ENCODE measurements at regions not wholly inside any gene's neighbourhood (a gene's known extent, or its start where the extent isn't known, plus 50 kb on each side); places are given as distances from the start of the nearest gene placed in this dataset.

GRCh38 chr15:39499042-39499441 is 81.8 kb upstream of the THBS1 start:
- ChIA-PET POLR2A (interaction anchor here (0.8 to 2.4 kb wide), 2 partner anchors 80 to 82 kb away, joined by 3 to 10 read pairs; partner anchors contain the start of gene THBS1), CTCF (no interaction called here)
- TF ChIP-seq, protein P1, sequence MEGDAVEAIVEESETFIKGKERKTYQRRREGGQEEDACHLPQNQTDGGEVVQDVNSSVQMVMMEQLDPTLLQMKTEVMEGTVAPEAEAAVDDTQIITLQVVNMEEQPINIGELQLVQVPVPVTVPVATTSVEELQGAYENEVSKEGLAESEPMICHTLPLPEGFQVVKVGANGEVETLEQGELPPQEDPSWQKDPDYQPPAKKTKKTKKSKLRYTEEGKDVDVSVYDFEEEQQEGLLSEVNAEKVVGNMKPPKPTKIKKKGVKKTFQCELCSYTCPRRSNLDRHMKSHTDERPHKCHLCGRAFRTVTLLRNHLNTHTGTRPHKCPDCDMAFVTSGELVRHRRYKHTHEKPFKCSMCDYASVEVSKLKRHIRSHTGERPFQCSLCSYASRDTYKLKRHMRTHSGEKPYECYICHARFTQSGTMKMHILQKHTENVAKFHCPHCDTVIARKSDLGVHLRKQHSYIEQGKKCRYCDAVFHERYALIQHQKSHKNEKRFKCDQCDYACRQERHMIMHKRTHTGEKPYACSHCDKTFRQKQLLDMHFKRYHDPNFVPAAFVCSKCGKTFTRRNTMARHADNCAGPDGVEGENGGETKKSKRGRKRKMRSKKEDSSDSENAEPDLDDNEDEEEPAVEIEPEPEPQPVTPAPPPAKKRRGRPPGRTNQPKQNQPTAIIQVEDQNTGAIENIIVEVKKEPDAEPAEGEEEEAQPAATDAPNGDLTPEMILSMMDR (IDR thresholded peaks at IDR 0.05; ENCODE audit: low read depth, low read length), result no peak
- no peak overlapping the region for H3K4me3 ChIP-seq (ENCODE audit: low read depth, low read length)
- H3K27me3 ChIP-seq (ENCODE audit: control insufficient read depth, insufficient read depth, low read length), result no peaks in the 10 kb centered on the region
- H3K9me3 ChIP-seq (ENCODE audit: control insufficient read depth, insufficient read depth, low read length), result peaks cover 2% of the 10 kb centered on the region; the same call in 1 of the 2 replicates
- H3K27ac ChIP-seq (ENCODE audit: low read depth, low read length), result no peak overlapping the region
- no peak for DNase-seq (ENCODE audit: low read depth, low spot score)

DNA sequence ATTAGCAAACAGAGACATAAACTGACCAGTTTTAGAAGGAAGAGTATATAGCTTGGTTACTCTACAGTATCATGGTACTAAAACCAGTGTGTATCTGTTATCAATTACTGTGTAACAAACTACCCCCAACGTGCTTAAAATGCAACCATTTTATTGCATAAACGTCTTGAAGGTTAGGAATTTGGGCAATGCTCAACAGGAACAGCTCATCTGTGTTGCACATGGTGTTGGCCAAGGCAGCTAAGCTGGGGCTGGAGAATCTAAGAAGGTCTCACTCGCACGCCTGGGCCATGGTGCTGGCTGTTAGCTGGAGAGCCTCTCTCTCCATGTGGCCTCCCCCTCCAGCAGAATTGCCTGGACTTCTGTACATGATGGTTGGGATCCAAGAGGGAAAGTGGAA is 81.2 kb upstream of the THBS1 start:
- no peak for DNase-seq (ENCODE audit: low read depth, low spot score)
- Histone ChIP-seq H3K9me3 (ENCODE audit: control insufficient read depth, insufficient read depth, low read length) (peaks cover 2% of the 10 kb centered on the region; the same call in 1 of the 2 replicates), H3K4me3 (ENCODE audit: low read depth, low read length) (no peak overlapping the region), H3K27ac (ENCODE audit: low read depth, low read length) (no peak overlapping the region), H3K27me3 (ENCODE audit: control insufficient read depth, insufficient read depth, low read length) (no peaks in the 10 kb centered on the region)
- TF ChIP-seq, protein P1 (IDR thresholded peaks at IDR 0.05; ENCODE audit: low read depth, low read length), result no peak
- ChIA-PET CTCF (no interaction called here), POLR2A (interaction anchor here (2.4 kb wide), 1 partner anchor 81 kb away, joined by 10 read pairs; the partner anchor contains the start of gene THBS1)

DNA sequence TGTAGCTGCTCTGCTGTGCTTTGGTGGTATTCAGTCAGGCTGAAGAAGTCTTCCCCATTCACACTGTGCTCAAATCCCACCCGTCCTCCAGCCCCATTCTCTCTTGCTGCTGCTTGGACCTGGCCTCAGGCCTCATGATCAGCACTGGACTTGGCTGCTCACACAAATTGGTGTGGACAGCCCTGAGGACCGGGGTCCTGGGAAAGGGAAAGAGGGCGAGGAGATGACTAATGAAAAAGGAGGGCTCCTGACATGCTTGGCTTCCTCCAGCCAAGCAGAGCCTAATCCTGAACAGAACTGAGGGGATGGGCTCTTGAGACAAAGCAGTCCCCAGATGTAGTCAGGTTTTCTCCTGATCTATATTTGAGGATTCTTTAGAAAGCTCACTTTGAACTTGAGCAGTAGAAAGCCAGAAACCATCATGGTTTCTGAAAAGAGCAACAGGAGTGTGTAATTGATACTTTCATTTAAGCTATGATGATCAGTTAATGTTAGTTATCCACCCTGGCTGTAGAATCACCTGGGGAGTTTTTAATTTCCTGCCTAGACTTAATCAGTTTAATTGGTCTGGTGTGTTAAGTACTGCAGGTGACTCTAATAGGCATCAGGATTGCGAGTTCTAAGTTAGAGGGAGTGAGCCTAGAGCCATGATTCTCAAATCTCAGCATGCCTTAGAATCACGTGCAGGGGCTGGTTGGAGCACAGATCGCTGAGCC is 79.4 kb upstream of the THBS1 start:
- no peak for DNase-seq (ENCODE audit: low read depth, low spot score)
- Histone ChIP-seq H3K27me3 (ENCODE audit: control insufficient read depth, insufficient read depth, low read length) (no peaks in the 10 kb centered on the region), H3K27ac (ENCODE audit: low read depth, low read length) (no peak overlapping the region), H3K4me3 (ENCODE audit: low read depth, low read length) (no peak overlapping the region), H3K9me3 (ENCODE audit: control insufficient read depth, insufficient read depth, low read length) (peaks cover 2% of the 10 kb centered on the region; the same call in 1 of the 2 replicates)
- TF ChIP-seq, protein P1 (IDR thresholded peaks at IDR 0.05; ENCODE audit: low read depth, low read length), result no peak
- ChIA-PET POLR2A (interaction anchor here (1.0 to 1.1 kb wide), 2 partner anchors 14 to 81 kb away, joined by 3 to 5 read pairs; no protein-coding TSS in a partner anchor), CTCF (no interaction called here)

GRCh38 chr15:39502082-39502447 is 78.8 kb upstream of the THBS1 start:
- Histone ChIP-seq H3K27ac (ENCODE audit: low read depth, low read length) (no peak overlapping the region), H3K4me3 (ENCODE audit: low read depth, low read length) (no peak overlapping the region), H3K27me3 (ENCODE audit: control insufficient read depth, insufficient read depth, low read length) (no peaks in the 10 kb centered on the region), H3K9me3 (ENCODE audit: control insufficient read depth, insufficient read depth, low read length) (peaks cover 2% of the 10 kb centered on the region; the same call in 1 of the 2 replicates)
- ChIA-PET CTCF (no interaction called here), POLR2A (interaction anchor here (1.0 to 1.1 kb wide), 2 partner anchors 15 to 81 kb away, joined by 3 to 5 read pairs; no protein-coding TSS in a partner anchor)
- DNase-seq (ENCODE audit: low read depth, low spot score), result no peak
- TF ChIP-seq, protein P1 (IDR thresholded peaks at IDR 0.05; ENCODE audit: low read depth, low read length), result no peak

- ChIA-PET POLR2A (interaction anchor here (1.0 kb wide), 1 partner anchor 80 kb away, joined by 3 read pairs; no protein-coding TSS in a partner anchor), CTCF (interaction anchor here (1.5 kb wide), 1 partner anchor 80 kb away, joined by 3 read pairs; no protein-coding TSS in a partner anchor)
- TF ChIP-seq, protein P1 (IDR thresholded peaks at IDR 0.05; ENCODE audit: low read depth, low read length), result no peak
- DNase-seq (ENCODE audit: low read depth, low spot score), result no peak
- Histone ChIP-seq H3K27me3 (ENCODE audit: control insufficient read depth, insufficient read depth, low read length) (no peaks in the 10 kb centered on the region), H3K4me3 (ENCODE audit: low read depth, low read length) (no peak overlapping the region), H3K27ac (ENCODE audit: low read depth, low read length) (no peak overlapping the region), H3K9me3 (ENCODE audit: control insufficient read depth, insufficient read depth, low read length) (peaks cover 2% of the 10 kb centered on the region; the same call in 1 of the 2 replicates)
Observed at GRCh38 chr15:39502611-39503195, 78.2 kb upstream of the THBS1 start.
